ENCODE measurements at regions not wholly inside any gene's neighbourhood (a gene's known extent, or its start where the extent isn't known, plus 50 kb on each side); places are given as distances from the start of the nearest gene placed in this dataset.

DNA sequence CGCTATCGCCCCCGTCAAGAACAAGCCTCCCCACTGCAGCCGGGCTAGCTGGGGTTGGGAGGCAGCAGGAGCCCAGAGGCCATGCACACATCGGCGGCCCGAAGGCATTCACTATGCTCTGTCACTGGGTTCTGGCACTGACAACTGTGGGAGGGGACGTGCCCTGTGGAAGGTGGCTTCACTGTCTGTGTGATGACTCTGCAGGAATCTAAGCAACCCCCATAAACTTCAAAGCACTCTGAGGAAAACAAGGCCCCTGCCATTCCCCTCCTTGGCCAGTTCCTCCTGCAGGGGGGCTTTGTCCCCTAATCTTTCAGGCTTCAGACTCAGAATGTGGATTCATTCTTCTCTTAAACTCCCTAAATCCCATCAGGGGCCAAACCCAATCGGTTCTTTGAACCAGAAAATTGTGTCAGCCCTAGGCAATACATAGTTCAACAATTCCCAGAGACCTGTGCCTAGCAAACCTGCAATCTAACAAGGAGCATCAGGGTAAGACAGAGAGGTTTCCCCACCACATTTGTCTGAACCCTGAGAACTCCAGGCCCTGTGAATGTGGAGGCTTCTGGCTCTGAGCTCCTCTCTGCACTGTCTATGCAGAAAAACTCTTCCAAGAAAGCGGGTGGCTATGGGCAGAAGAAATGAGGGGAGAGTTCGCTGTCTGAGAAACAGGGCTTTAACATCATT lies 1477.2 kb downstream of the TBC1D22A start (continued):
- TF ChIP-seq, protein P1, sequence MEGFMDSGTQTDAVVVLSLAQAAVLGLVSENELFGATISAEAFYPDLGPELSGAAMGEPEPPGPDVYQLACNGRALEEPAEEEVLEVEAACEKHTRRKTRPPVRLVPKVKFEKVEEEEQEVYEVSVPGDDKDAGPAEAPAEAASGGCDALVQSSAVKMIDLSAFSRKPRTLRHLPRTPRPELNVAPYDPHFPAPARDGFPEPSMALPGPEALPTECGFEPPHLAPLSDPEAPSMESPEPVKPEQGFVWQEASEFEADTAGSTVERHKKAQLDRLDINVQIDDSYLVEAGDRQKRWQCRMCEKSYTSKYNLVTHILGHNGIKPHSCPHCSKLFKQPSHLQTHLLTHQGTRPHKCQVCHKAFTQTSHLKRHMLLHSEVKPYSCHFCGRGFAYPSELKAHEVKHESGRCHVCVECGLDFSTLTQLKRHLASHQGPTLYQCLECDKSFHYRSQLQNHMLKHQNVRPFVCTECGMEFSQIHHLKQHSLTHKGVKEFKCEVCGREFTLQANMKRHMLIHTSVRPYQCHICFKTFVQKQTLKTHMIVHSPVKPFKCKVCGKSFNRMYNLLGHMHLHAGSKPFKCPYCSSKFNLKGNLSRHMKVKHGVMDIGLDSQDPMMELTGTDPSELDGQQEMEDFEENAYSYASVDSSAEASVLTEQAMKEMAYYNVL (CRISPR knock-in tag; IDR thresholded peaks at IDR 0.05; ENCODE audit: borderline replicate concordance): no peak
- TF ChIP-seq SP4 (CRISPR knock-in tag; IDR thresholded peaks at IDR 0.05) (no peak), ADNP (CRISPR knock-in tag; IDR thresholded peaks at IDR 0.05) (no peak), ZNF296 (CRISPR knock-in tag; conservative IDR thresholded peaks at IDR 0.05) (no peak)
- TF ChIP-seq, protein P2, sequence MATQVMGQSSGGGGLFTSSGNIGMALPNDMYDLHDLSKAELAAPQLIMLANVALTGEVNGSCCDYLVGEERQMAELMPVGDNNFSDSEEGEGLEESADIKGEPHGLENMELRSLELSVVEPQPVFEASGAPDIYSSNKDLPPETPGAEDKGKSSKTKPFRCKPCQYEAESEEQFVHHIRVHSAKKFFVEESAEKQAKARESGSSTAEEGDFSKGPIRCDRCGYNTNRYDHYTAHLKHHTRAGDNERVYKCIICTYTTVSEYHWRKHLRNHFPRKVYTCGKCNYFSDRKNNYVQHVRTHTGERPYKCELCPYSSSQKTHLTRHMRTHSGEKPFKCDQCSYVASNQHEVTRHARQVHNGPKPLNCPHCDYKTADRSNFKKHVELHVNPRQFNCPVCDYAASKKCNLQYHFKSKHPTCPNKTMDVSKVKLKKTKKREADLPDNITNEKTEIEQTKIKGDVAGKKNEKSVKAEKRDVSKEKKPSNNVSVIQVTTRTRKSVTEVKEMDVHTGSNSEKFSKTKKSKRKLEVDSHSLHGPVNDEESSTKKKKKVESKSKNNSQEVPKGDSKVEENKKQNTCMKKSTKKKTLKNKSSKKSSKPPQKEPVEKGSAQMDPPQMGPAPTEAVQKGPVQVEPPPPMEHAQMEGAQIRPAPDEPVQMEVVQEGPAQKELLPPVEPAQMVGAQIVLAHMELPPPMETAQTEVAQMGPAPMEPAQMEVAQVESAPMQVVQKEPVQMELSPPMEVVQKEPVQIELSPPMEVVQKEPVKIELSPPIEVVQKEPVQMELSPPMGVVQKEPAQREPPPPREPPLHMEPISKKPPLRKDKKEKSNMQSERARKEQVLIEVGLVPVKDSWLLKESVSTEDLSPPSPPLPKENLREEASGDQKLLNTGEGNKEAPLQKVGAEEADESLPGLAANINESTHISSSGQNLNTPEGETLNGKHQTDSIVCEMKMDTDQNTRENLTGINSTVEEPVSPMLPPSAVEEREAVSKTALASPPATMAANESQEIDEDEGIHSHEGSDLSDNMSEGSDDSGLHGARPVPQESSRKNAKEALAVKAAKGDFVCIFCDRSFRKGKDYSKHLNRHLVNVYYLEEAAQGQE (IDR thresholded peaks at IDR 0.05; ENCODE audit: borderline replicate concordance in 1 of 2, low read depth in 1 of 2, low read length in 2 of 2): no peak
- TF ChIP-seq, protein P3, sequence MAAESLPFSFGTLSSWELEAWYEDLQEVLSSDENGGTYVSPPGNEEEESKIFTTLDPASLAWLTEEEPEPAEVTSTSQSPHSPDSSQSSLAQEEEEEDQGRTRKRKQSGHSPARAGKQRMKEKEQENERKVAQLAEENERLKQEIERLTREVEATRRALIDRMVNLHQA (CRISPR knock-in tag; IDR thresholded peaks at IDR 0.05): no peak

All from HepG2 (cell line).